Neural cell (in vitro differentiated cells): ENCODE measurements at regions not wholly inside any gene's neighbourhood (a gene's known extent, or its start where the extent isn't known, plus 50 kb on each side); places are given as distances from the start of the nearest gene placed in this dataset.
"Not testable (repeated sequence)": the region's sequence is repeated elsewhere in the genome, so short reads cannot be mapped to it uniquely, and the experiment has no call there.

ENCODE experiments used
- EP300 ChIP-seq: fragments of 450-650 bp; conservative IDR thresholded peaks from 2 replicates; pipeline ENCODE4 v1.6.1; 2014; ENCODE audit warnings: antibody characterized with exemption, mild to moderate bottlenecking, moderate library complexity; ENCODE audit not compliant: poor library complexity, severe bottlenecking
- EZH2 ChIP-seq: fragments of 200-600, 300-800 bp; shearing (Covaris generic), sonication (generic); IDR thresholded peaks from 2 replicates; pipeline ENCODE4 v1.6.1; 2014; ENCODE audit warnings: antibody characterized with exemption, low read length, borderline replicate concordance, mild to moderate bottlenecking; ENCODE audit not compliant: insufficient read depth, poor library complexity, severe bottlenecking
- MXI1 ChIP-seq: fragments of 450-650 bp; conservative IDR thresholded peaks from 2 replicates; pipeline ENCODE4 v1.6.1; 2014; ENCODE audit warnings: antibody characterized with exemption, mild to moderate bottlenecking; ENCODE audit not compliant: poor library complexity, severe bottlenecking
- POLR2AphosphoS5 ChIP-seq: IDR thresholded peaks from 2 replicates; pipeline ENCODE4 v1.6.1; 2012
- RAD21 ChIP-seq: fragments of 450-650 bp; conservative IDR thresholded peaks from 2 replicates; pipeline ENCODE4 v1.6.1; 2014; ENCODE audit warnings: antibody characterized with exemption, mild to moderate bottlenecking, moderate library complexity
- SMC3 ChIP-seq: fragments of 450-650 bp; conservative IDR thresholded peaks from 2 replicates; pipeline ENCODE4 v1.6.1; 2014; ENCODE audit warnings: antibody characterized with exemption, mild to moderate bottlenecking, moderate library complexity; ENCODE audit not compliant: poor library complexity
- TAF1 ChIP-seq: IDR thresholded peaks from 2 replicates; pipeline ENCODE4 v1.6.1; 2012; ENCODE audit warnings: low read depth
- TF ChIP-seq, protein P1 (sequence below): fragments of 450-650 bp; IDR thresholded peaks from 2 replicates; pipeline ENCODE4 v1.5.1; 2014; ENCODE audit warnings: antibody characterized with exemption, mild to moderate bottlenecking, moderate library complexity; ENCODE audit not compliant: poor library complexity, severe bottlenecking
- TF ChIP-seq, protein P2 (sequence below): IDR thresholded peaks from 2 replicates; pipeline ENCODE4 v1.6.1; 2012; ENCODE audit warnings: borderline replicate concordance

DNA sequence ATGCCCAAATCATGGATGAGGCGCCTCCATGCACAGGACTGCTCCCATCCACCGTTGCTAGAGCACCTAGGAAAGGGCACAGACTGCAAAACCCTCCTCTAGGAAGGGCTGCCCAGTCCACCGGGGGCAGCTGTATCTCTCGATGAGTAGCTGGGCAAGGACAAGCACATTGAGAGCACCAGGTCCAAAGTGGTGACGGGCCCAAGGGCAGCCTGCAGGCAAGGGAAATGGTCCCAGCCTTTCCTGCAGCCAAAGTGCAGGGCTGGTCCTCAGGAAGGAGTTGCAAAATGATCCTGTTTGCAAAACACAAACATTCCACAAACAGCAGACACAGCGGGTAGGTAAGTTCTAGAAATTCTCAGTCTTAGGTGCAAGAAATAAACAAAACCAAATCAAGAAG lies 158.8 kb downstream of the IGLL1 start:
- not testable (repeated sequence) for TF ChIP-seq MXI1, EZH2, EP300, RAD21, POLR2AphosphoS5, SMC3, TAF1
- TF ChIP-seq, protein P1, sequence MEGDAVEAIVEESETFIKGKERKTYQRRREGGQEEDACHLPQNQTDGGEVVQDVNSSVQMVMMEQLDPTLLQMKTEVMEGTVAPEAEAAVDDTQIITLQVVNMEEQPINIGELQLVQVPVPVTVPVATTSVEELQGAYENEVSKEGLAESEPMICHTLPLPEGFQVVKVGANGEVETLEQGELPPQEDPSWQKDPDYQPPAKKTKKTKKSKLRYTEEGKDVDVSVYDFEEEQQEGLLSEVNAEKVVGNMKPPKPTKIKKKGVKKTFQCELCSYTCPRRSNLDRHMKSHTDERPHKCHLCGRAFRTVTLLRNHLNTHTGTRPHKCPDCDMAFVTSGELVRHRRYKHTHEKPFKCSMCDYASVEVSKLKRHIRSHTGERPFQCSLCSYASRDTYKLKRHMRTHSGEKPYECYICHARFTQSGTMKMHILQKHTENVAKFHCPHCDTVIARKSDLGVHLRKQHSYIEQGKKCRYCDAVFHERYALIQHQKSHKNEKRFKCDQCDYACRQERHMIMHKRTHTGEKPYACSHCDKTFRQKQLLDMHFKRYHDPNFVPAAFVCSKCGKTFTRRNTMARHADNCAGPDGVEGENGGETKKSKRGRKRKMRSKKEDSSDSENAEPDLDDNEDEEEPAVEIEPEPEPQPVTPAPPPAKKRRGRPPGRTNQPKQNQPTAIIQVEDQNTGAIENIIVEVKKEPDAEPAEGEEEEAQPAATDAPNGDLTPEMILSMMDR = not testable (repeated sequence)
- TF ChIP-seq, protein P2, sequence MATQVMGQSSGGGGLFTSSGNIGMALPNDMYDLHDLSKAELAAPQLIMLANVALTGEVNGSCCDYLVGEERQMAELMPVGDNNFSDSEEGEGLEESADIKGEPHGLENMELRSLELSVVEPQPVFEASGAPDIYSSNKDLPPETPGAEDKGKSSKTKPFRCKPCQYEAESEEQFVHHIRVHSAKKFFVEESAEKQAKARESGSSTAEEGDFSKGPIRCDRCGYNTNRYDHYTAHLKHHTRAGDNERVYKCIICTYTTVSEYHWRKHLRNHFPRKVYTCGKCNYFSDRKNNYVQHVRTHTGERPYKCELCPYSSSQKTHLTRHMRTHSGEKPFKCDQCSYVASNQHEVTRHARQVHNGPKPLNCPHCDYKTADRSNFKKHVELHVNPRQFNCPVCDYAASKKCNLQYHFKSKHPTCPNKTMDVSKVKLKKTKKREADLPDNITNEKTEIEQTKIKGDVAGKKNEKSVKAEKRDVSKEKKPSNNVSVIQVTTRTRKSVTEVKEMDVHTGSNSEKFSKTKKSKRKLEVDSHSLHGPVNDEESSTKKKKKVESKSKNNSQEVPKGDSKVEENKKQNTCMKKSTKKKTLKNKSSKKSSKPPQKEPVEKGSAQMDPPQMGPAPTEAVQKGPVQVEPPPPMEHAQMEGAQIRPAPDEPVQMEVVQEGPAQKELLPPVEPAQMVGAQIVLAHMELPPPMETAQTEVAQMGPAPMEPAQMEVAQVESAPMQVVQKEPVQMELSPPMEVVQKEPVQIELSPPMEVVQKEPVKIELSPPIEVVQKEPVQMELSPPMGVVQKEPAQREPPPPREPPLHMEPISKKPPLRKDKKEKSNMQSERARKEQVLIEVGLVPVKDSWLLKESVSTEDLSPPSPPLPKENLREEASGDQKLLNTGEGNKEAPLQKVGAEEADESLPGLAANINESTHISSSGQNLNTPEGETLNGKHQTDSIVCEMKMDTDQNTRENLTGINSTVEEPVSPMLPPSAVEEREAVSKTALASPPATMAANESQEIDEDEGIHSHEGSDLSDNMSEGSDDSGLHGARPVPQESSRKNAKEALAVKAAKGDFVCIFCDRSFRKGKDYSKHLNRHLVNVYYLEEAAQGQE = not testable (repeated sequence)
